Prostate gland (tissue), 2 donors: ENCODE measurements at regions not wholly inside any gene's neighbourhood (a gene's known extent, or its start where the extent isn't known, plus 50 kb on each side); places are given as distances from the start of the nearest gene placed in this dataset.

Source experiments
- DNase-seq: peaks from one replicate; pipeline ENCODE4 v3.0.0-alpha.2; 2019; ENCODE audit warnings: low spot score
- H3K27ac ChIP-seq, 2 donors: fragments of 200-600 bp; sonication (generic); 2 replicates each; pipeline ENCODE4 v1.5.1; 2017 to 2019
- H3K27me3 ChIP-seq: fragments of 200-600 bp; sonication (generic); replicated peaks from 2 replicates; pipeline ENCODE4 v1.5.1; 2019; ENCODE audit not compliant: insufficient read depth
- H3K36me3 ChIP-seq, 2 donors: fragments of 200-600 bp; sonication (generic); 1 replicate in 1 of 2; 2 replicates in 1 of 2; pipeline versions ENCODE4 v1.5.1 to v1.8.1; 2017 to 2019
- H3K4me1 ChIP-seq: fragments of 200-600 bp; sonication (generic); replicated peaks from 2 replicates; pipeline ENCODE4 v1.5.1; 2019
- H3K4me3 ChIP-seq, 2 donors: fragments of 200-600 bp; sonication (generic); 2 replicates each; pipeline ENCODE4 v1.5.1; 2017 to 2019
- H3K9me3 ChIP-seq: fragments of 200-600 bp; sonication (generic); 2 replicates; pipeline ENCODE4 v1.5.1; 2017
- POLR2A ChIP-seq: fragments of 450-650 bp; IDR thresholded peaks from one replicate; pipeline ENCODE4 v1.6.1; 2016; ENCODE audit warnings: antibody characterized with exemption, mild to moderate bottlenecking
- POLR2AphosphoS5 ChIP-seq: sonication (generic); formaldehyde crosslinking; IDR thresholded peaks from one replicate; pipeline ENCODE4 v1.6.1; 2017; ENCODE audit warnings: antibody characterized with exemption
- WGBS: methylation state at CpG from one replicate; pipeline ENCODE4 v1.1.5; 2018; 5-methylcytosine and 5-hydroxymethylcytosine counted together
- intact Hi-C: fragments of 100-400 bp; cut with DNase I; formaldehyde crosslinking; loops from one replicate; pipeline ENCODE4 v1.14.2; 2022
- TF ChIP-seq, protein P1 (sequence below), 4 experiments: fragments of 200-600 bp in 2 of 4; fragments of 450-650 bp in 2 of 4; sonication (generic) in 2 of 4; IDR thresholded peaks; 1 replicate in 3 of 4; 2 replicates in 1 of 4; pipeline ENCODE4 v1.5.1; 2016 to 2019; ENCODE audit warnings: antibody characterized with exemption in 4 of 4, mild to moderate bottlenecking in 2 of 4, moderate library complexity in 2 of 4

GRCh38 chr12:24386836-24387235 lies 437.4 kb upstream of the SOX5 start:
- H3K36me3 ChIP-seq, result no peaks in the 10 kb centered on the region
- TF ChIP-seq POLR2AphosphoS5, result no peak
- TF ChIP-seq POLR2A, result no peak
- TF ChIP-seq, protein P1, sequence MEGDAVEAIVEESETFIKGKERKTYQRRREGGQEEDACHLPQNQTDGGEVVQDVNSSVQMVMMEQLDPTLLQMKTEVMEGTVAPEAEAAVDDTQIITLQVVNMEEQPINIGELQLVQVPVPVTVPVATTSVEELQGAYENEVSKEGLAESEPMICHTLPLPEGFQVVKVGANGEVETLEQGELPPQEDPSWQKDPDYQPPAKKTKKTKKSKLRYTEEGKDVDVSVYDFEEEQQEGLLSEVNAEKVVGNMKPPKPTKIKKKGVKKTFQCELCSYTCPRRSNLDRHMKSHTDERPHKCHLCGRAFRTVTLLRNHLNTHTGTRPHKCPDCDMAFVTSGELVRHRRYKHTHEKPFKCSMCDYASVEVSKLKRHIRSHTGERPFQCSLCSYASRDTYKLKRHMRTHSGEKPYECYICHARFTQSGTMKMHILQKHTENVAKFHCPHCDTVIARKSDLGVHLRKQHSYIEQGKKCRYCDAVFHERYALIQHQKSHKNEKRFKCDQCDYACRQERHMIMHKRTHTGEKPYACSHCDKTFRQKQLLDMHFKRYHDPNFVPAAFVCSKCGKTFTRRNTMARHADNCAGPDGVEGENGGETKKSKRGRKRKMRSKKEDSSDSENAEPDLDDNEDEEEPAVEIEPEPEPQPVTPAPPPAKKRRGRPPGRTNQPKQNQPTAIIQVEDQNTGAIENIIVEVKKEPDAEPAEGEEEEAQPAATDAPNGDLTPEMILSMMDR (IDR thresholded peaks at IDR 0.05), result no peak
- no peak overlapping the region for H3K4me3 ChIP-seq
- intact Hi-C loops, result no loop called here
- H3K27me3 ChIP-seq, result no peaks in the 10 kb centered on the region
- no peaks in the 10 kb centered on the region for H3K4me1 ChIP-seq
- 62% methylated on average over 3 of the region's 3 CpGs for WGBS
- no peak overlapping the region for H3K27ac ChIP-seq
- no peaks in the 10 kb centered on the region for H3K9me3 ChIP-seq
- DNase-seq, result no peak

DNA sequence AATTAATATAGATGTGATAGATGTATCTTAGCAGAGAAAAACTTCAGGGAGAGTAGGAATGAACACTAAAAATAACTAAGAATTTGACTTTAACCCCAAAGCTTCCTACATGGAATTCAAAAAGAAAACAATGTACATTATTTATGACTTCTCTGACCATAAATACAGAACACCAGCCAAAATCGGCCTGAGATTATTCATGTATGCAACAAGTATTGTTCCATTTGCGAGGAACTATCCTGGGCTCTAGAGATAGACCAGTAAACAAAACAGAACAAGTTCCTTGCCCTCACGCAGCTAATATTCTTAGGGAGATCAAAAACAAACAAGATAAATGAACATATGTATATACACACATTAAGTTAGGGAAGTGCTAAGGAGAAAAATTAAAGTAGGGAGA lies 432.3 kb upstream of the SOX5 start:
- intact Hi-C loops, result no loop called here
- TF ChIP-seq POLR2AphosphoS5 (no peak), POLR2A (no peak)
- TF ChIP-seq, protein P1 (IDR thresholded peaks at IDR 0.05), result no peak
- Histone ChIP-seq H3K4me3 (no peak overlapping the region), H3K36me3 (no peaks in the 10 kb centered on the region), H3K9me3 (no peaks in the 10 kb centered on the region), H3K27ac (no peak overlapping the region), H3K27me3 (no peaks in the 10 kb centered on the region), H3K4me1 (no peaks in the 10 kb centered on the region)
- DNase-seq, result no peak
- WGBS, result 79% methylated on average over 3 of the region's 3 CpGs

GRCh38 chr12:24379861-24380521 lies 430.5 kb upstream of the SOX5 start:
- Histone ChIP-seq H3K27me3 (no peaks in the 10 kb centered on the region), H3K36me3 (no peaks in the 10 kb centered on the region), H3K4me1 (no peaks in the 10 kb centered on the region), H3K9me3 (no peaks in the 10 kb centered on the region), H3K27ac (no peak overlapping the region), H3K4me3 (no peak overlapping the region)
- no peak for DNase-seq
- intact Hi-C loops, result no loop called here
- no peak for TF ChIP-seq POLR2A
- TF ChIP-seq POLR2AphosphoS5, result no peak
- TF ChIP-seq, protein P1 (IDR thresholded peaks at IDR 0.05), result no peak
- 71% methylated on average over 5 of the region's 5 CpGs for WGBS

DNA sequence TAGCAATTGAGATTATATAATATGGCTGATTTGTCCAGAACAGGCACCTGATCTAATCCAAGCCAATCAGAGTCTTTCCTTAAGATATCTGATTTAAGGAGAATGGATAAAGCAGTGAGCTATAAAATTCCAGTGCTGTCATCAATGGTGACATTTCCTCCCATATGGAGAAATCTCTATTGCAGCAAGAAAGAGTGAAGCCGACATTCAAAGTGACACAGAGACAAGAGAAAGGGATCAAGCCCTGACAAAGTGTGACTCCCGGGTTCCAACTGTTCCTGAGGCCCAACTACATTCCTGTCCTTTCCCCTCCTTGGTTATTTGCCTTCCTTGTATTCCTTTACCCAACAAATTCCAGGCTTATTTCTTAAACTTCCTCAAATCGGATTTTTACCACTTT lies 430.0 kb upstream of the SOX5 start:
- DNase-seq, result no peak
- TF ChIP-seq POLR2AphosphoS5, result no peak
- no peak for TF ChIP-seq POLR2A
- TF ChIP-seq, protein P1 (IDR thresholded peaks at IDR 0.05), result no peak
- Histone ChIP-seq H3K27me3 (no peaks in the 10 kb centered on the region), H3K36me3 (no peaks in the 10 kb centered on the region), H3K4me1 (no peaks in the 10 kb centered on the region), H3K9me3 (no peaks in the 10 kb centered on the region), H3K4me3 (no peak overlapping the region), H3K27ac (no peak overlapping the region)
- 81% methylated on average over 3 of the region's 3 CpGs for WGBS
- intact Hi-C loops, result no loop called here
